ENCODE measurements at regions not wholly inside any gene's neighbourhood (a gene's known extent, or its start where the extent isn't known, plus 50 kb on each side); places are given as distances from the start of the nearest gene placed in this dataset.

- TF ChIP-seq E2F5 (CRISPR knock-in tag; IDR thresholded peaks at IDR 0.05), result no peak
- TF ChIP-seq CBFB (CRISPR knock-in tag; IDR thresholded peaks at IDR 0.05; ENCODE audit: low read depth), result no peak
- no peak for TF ChIP-seq PRRX2 (CRISPR knock-in tag; IDR thresholded peaks at IDR 0.05)
- no peak for TF ChIP-seq ZNF423 (CRISPR knock-in tag; IDR thresholded peaks at IDR 0.05)
- TF ChIP-seq USF1 (CRISPR knock-in tag; IDR thresholded peaks at IDR 0.05), result no peak
- TF ChIP-seq JAZF1 (CRISPR knock-in tag; IDR thresholded peaks at IDR 0.05), result no peak
Measured at GRCh38 chr6:152896923-152897322, 85.9 kb downstream of the FBXO5 start (continued).

GRCh38 chr6:152897807-152898399 is 84.9 kb downstream of the FBXO5 start:
- Mint-ChIP-seq H3K27me3 (ENCODE audit: low read depth) (peaks cover 27% of the 10 kb centered on the region), H3K36me3 (no peaks in the 10 kb centered on the region), H3K4me3 (no peak overlapping the region), H3K9me3 (no peaks in the 10 kb centered on the region), H3K4me1 (peaks cover 10% of the 10 kb centered on the region), H3K27ac (no peak overlapping the region)
- TF ChIP-seq CTCF (IDR thresholded peaks at IDR 0.05) (peak; percentile 63), FOXJ3 (CRISPR knock-in tag; IDR thresholded peaks at IDR 0.05; ENCODE audit: borderline replicate concordance) (no peak), ATF2 (CRISPR knock-in tag; IDR thresholded peaks at IDR 0.05; ENCODE audit: borderline replicate concordance, low read depth) (no peak), ZMAT4 (CRISPR knock-in tag; IDR thresholded peaks at IDR 0.05) (no peak)
- ChIA-PET POLR2A (no interaction called here), CTCF (interaction anchor here (0.8 to 1.0 kb wide), 2 partner anchors 50 to 57 kb away, joined by 3 read pairs; no protein-coding TSS in a partner anchor)
- DNase-seq (ENCODE audit: low spot score), result peak; percentile 94
- ATAC-seq, result peak; percentile 100

- no peaks in the 10 kb centered on the region for H3K36me3 Mint-ChIP-seq
- H3K27me3 Mint-ChIP-seq (ENCODE audit: low read depth), result peaks cover 61% of the 10 kb centered on the region
- ATAC-seq (peak; percentile 87), DNase-seq (ENCODE audit: low spot score) (no peak)
- no peaks in the 10 kb centered on the region for H3K9me3 Mint-ChIP-seq
- H3K4me3 Mint-ChIP-seq, result no peak overlapping the region
- peaks cover 29% of the 10 kb centered on the region for H3K4me1 Mint-ChIP-seq
- H3K27ac Mint-ChIP-seq, result no peak overlapping the region
- ChIA-PET CTCF (interaction anchor here (1.4 kb wide), 1 partner anchor 44 kb away, joined by 4 read pairs; no protein-coding TSS in a partner anchor), POLR2A (no interaction called here)
- no peak for TF ChIP-seq STAT6 (CRISPR knock-in tag; conservative IDR thresholded peaks at IDR 0.05; ENCODE audit: low read depth)
Measured at GRCh38 chr6:152904678-152905077, 78.2 kb downstream of the FBXO5 start.
